Ishikawa (cell line): ENCODE measurements at regions not wholly inside any gene's neighbourhood (a gene's known extent, or its start where the extent isn't known, plus 50 kb on each side); places are given as distances from the start of the nearest gene placed in this dataset.

Source experiments
- CEBPB ChIP-seq: IDR thresholded peaks from 2 replicates; pipeline ENCODE4 v1.6.1; 2012
- CREB1 ChIP-seq: IDR thresholded peaks from 2 replicates; pipeline ENCODE4 v1.6.1; 2012; ENCODE audit warnings: low read depth
- EGR1 ChIP-seq: IDR thresholded peaks from 2 replicates; pipeline ENCODE4 v1.6.1; 2012
- EP300 ChIP-seq: IDR thresholded peaks from 2 replicates; pipeline ENCODE4 v1.6.1; 2012; ENCODE audit warnings: borderline replicate concordance
- FOXM1 ChIP-seq: IDR thresholded peaks from 2 replicates; pipeline ENCODE4 v1.6.1; 2012; ENCODE audit warnings: low read depth, borderline replicate concordance
- MAX ChIP-seq: IDR thresholded peaks from 2 replicates; pipeline ENCODE4 v1.6.1; 2012
- NFIC ChIP-seq: IDR thresholded peaks from 2 replicates; pipeline ENCODE4 v1.6.1; 2012
- RAD21 ChIP-seq: IDR thresholded peaks from 2 replicates; pipeline ENCODE4 v1.6.1; 2012; ENCODE audit warnings: low read depth
- REST ChIP-seq: IDR thresholded peaks from 2 replicates; pipeline ENCODE4 v1.6.1; 2012; ENCODE audit warnings: low read depth, mild to moderate bottlenecking
- TAF1 ChIP-seq: IDR thresholded peaks from 2 replicates; pipeline ENCODE4 v1.6.1; 2012; ENCODE audit warnings: low read depth, mild to moderate bottlenecking
- TCF12 ChIP-seq: IDR thresholded peaks from 2 replicates; pipeline ENCODE4 v1.6.1; 2012; ENCODE audit warnings: low read depth
- TEAD4 ChIP-seq: IDR thresholded peaks from 2 replicates; pipeline ENCODE4 v1.6.1; 2012
- USF1 ChIP-seq: IDR thresholded peaks from 2 replicates; pipeline ENCODE4 v1.6.1; 2012
- YY1 ChIP-seq: IDR thresholded peaks from 2 replicates; pipeline ENCODE4 v1.6.1; 2012; ENCODE audit warnings: low read depth
- ZBTB7A ChIP-seq: IDR thresholded peaks from 2 replicates; pipeline ENCODE4 v1.6.1; 2012; ENCODE audit warnings: low read depth

- TF ChIP-seq TCF12 (no peak), RAD21 (no peak), EGR1 (no peak), MAX (no peak), FOXM1 (no peak), YY1 (no peak), NFIC (no peak), CEBPB (no peak), TEAD4 (no peak), USF1 (no peak), EP300 (no peak), TAF1 (no peak), REST (no peak), CREB1 (no peak), ZBTB7A (no peak)
These were observed 63.7 kb upstream of the NLK start for GRCh38 chr17:27978689-27979175.

- TF ChIP-seq EGR1 (no peak), CREB1 (no peak), TCF12 (no peak), CEBPB (no peak), REST (no peak)
These were observed 62.4 kb upstream of the NLK start for GRCh38 chr17:27980043-27980442.

- no peak for TF ChIP-seq TCF12
- TF ChIP-seq MAX: no peak
These were observed 60.5 kb upstream of the NLK start for GRCh38 chr17:27981978-27982377.

GRCh38 chr17:27982688-27983087 is 59.8 kb upstream of the NLK start:
- TF ChIP-seq FOXM1 (no peak), REST (no peak), CREB1 (no peak), RAD21 (no peak), YY1 (no peak), TEAD4 (no peak), NFIC (no peak)

GRCh38 chr17:27983853-27984252 is 58.6 kb upstream of the NLK start:
- TF ChIP-seq TAF1 (no peak), EP300 (no peak), ZBTB7A (no peak)

GRCh38 chr17:27984404-27984803 is 58.1 kb upstream of the NLK start:
- TF ChIP-seq ZBTB7A (no peak), EP300 (no peak), EGR1 (no peak), TAF1 (no peak), TCF12 (no peak)
